Activated CD4-positive, alpha-beta memory T cell treated with anti-CD3 and anti-CD28 coated beads, Interleukin-2, amount 10 ng/mL, durations not matched to agents 7 days and 5 days (primary cell): ENCODE measurements at regions not wholly inside any gene's neighbourhood (a gene's known extent, or its start where the extent isn't known, plus 50 kb on each side); places are given as distances from the start of the nearest gene placed in this dataset.

ENCODE experiments used
- CTCF ChIA-PET: fragments of 350-600 bp; sonication (Branson Sonifier 250); formaldehyde crosslinking; loops from one replicate; lab custom pipeline; 2021; ENCODE audit warnings: antibody characterized with exemption, inconsistent platforms; lab: Charles Lee
- POLR2A ChIA-PET: fragments of 350-600 bp; sonication (Branson Sonifier 250); formaldehyde crosslinking; loops from one replicate; lab custom pipeline; 2021; ENCODE audit warnings: antibody characterized with exemption; lab: Charles Lee
- DNase-seq: peaks from one replicate; pipeline ENCODE4 v3.0.0-alpha.2; 2020
- H3K27ac Mint-ChIP-seq: one replicate; pipeline ENCODE4 v1.8.0; 2021; ENCODE audit warnings: mild to moderate bottlenecking, mixed read lengths
- H3K27me3 Mint-ChIP-seq: one replicate; pipeline ENCODE4 v1.8.0; 2021; ENCODE audit warnings: mixed read lengths
- H3K36me3 Mint-ChIP-seq: one replicate; pipeline ENCODE4 v1.8.0; 2021; ENCODE audit warnings: low read depth, mixed read lengths
- H3K4me1 Mint-ChIP-seq: one replicate; pipeline ENCODE4 v1.8.0; 2021; ENCODE audit warnings: mixed read lengths
- H3K4me3 Mint-ChIP-seq: one replicate; pipeline ENCODE4 v1.8.0; 2021; ENCODE audit warnings: mild to moderate bottlenecking, mixed read lengths
- H3K9me3 Mint-ChIP-seq: one replicate; pipeline ENCODE4 v1.8.0; 2021; ENCODE audit warnings: mixed read lengths

DNA sequence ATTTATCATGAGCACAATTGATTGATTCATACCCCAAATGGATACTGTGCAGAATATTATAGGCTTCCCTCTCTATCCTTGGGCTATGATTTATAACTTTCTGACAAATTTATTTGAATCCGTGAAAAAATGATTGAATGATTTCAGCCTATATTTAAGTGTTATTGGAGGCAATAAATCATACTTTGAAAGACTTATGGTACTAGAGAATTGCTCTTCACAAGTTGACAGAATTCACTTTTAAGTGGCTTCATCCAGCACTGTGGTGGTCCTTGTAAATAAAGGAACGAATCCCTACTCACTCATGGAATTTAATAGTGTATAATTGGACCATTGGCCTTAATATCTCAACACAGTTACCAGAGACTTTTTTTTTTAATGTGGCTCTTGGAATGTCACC lies 174.8 kb upstream of the TLL1 start:
- Mint-ChIP-seq H3K4me3 (no peak overlapping the region), H3K9me3 (no peaks in the 10 kb centered on the region), H3K36me3 (no peaks in the 10 kb centered on the region), H3K27ac (no peak overlapping the region), H3K27me3 (no peaks in the 10 kb centered on the region), H3K4me1 (no peaks in the 10 kb centered on the region)
- POLR2A ChIA-PET: no interaction called here
- DNase-seq: no peak
- CTCF ChIA-PET: no interaction called here

DNA sequence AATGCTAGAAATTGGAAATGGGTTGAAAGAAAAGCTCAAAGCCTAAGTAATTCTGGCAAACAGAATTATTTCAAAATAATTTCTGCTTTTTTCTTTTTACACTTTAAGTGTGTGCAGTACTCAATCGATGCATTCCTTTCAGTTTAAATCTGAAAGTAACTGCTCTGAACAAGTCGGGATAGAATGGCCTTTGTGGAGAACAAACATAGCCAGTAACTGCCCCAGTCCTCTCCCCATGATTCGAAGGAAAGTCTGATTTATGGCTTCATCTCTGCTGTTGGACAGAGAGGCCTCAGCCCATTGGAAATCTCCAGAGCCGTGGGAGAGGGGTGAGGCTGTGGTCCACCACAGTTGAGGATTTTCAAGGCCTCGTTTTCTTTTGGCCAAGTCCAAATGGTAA lies 174.0 kb upstream of the TLL1 start:
- H3K9me3 Mint-ChIP-seq: no peaks in the 10 kb centered on the region
- POLR2A ChIA-PET: no interaction called here
- H3K27me3 Mint-ChIP-seq: no peaks in the 10 kb centered on the region
- no peak overlapping the region for H3K4me3 Mint-ChIP-seq
- H3K36me3 Mint-ChIP-seq: no peaks in the 10 kb centered on the region
- no peak for DNase-seq
- H3K4me1 Mint-ChIP-seq: no peaks in the 10 kb centered on the region
- H3K27ac Mint-ChIP-seq: no peak overlapping the region
- CTCF ChIA-PET: no interaction called here

DNA sequence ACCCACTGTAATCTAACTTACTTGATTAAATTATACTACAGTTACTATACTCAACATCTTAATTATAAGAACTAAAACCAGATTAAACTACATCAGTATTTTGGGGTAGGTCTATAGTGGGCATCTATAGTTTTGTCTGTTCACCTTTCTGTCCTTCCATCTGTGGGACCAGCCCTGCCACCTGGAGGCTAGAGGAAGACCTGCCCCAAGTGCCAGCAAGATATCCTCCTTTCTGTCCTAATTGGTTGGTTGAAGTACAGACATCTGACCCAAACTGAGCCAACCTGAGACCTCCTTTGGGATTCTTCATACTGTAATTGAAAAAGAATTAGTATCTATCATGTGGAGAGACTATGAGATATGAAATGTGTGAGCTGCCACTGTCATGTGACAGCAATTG lies 172.2 kb upstream of the TLL1 start:
- CTCF ChIA-PET: no interaction called here
- H3K36me3 Mint-ChIP-seq: no peaks in the 10 kb centered on the region
- no peaks in the 10 kb centered on the region for H3K9me3 Mint-ChIP-seq
- no peak overlapping the region for H3K4me3 Mint-ChIP-seq
- POLR2A ChIA-PET: no interaction called here
- DNase-seq: no peak
- no peaks in the 10 kb centered on the region for H3K4me1 Mint-ChIP-seq
- H3K27ac Mint-ChIP-seq: no peak overlapping the region
- no peaks in the 10 kb centered on the region for H3K27me3 Mint-ChIP-seq

DNA sequence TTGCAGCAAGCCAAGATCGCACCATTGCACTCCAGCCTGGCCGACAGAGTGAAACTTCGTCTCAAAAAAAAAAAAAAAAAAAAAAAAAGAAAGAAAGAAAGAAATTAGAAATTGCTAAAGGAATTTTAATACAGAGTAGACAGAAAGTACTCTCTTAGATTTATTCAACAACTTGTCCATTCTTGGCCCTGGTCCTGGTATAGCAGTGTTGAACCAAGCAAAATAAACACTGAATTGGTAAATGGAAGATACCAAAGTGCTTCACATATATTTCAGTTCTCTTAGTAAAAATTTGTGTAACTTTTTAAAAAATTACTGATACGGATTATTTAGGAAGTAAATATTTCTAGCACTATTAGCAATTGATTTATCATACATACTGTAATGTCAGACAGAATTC lies 165.9 kb upstream of the TLL1 start:
- Mint-ChIP-seq H3K4me1 (no peaks in the 10 kb centered on the region), H3K27ac (no peak overlapping the region), H3K27me3 (no peaks in the 10 kb centered on the region), H3K4me3 (no peak overlapping the region), H3K36me3 (no peaks in the 10 kb centered on the region), H3K9me3 (no peaks in the 10 kb centered on the region)
- POLR2A ChIA-PET: no interaction called here
- DNase-seq: no peak
- CTCF ChIA-PET: interaction anchor here (0.6 kb wide), 1 partner anchor 10 kb away, joined by 3 read pairs; no protein-coding TSS in a partner anchor

DNA sequence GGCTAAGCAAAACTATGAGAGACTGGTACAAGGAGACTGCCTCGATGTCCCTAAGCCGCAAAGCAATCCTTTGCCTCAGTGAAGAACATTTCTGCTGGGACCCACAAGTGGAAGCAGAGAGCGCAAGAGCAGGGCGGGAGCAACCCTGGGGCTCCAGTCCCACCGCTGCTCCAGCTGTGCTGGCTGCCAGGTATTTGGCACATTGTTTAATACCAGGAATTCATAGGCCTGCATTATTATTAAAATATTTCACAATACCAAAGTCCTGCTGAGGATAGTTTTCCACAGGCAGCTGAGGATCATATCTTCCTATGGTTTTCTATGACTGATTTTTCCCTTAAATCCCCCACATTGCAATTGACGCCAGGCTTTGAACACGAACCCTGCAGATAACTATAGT lies 163.5 kb upstream of the TLL1 start:
- H3K9me3 Mint-ChIP-seq: no peaks in the 10 kb centered on the region
- H3K4me3 Mint-ChIP-seq: no peak overlapping the region
- ChIA-PET POLR2A (no interaction called here), CTCF (no interaction called here)
- no peaks in the 10 kb centered on the region for H3K27me3 Mint-ChIP-seq
- H3K27ac Mint-ChIP-seq: no peak overlapping the region
- H3K36me3 Mint-ChIP-seq: no peaks in the 10 kb centered on the region
- no peak for DNase-seq
- no peaks in the 10 kb centered on the region for H3K4me1 Mint-ChIP-seq

DNA sequence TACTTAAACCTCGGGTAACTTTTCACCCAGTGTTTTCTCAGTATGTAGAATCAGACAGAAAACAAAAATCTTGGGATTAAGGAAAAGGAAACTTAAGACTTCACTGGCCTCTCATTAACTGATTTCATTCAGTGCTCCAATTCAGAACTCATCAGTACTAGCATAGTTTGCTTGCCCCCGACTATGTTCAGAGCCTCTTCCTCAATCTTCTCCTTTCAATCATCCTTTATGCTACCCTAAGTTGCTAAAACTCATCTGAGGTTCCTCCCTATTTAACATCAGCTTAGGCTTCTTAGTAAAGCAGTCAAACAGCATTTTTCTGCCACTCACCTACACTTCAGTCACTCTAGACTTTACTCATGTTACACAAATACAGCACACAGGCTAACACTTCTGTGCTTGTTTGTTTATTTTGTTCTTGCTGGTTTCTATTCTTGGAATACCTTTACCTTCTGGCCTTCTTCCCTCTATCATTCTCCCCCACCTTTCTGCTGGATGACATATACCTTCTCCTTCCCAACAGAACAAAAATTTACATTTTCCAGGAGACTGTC lies 163.0 kb upstream of the TLL1 start:
- CTCF ChIA-PET: no interaction called here
- POLR2A ChIA-PET: no interaction called here
- Mint-ChIP-seq H3K27ac (no peak overlapping the region), H3K36me3 (no peaks in the 10 kb centered on the region), H3K27me3 (no peaks in the 10 kb centered on the region), H3K4me1 (no peaks in the 10 kb centered on the region), H3K9me3 (no peaks in the 10 kb centered on the region), H3K4me3 (no peak overlapping the region)
- DNase-seq: no peak

DNA sequence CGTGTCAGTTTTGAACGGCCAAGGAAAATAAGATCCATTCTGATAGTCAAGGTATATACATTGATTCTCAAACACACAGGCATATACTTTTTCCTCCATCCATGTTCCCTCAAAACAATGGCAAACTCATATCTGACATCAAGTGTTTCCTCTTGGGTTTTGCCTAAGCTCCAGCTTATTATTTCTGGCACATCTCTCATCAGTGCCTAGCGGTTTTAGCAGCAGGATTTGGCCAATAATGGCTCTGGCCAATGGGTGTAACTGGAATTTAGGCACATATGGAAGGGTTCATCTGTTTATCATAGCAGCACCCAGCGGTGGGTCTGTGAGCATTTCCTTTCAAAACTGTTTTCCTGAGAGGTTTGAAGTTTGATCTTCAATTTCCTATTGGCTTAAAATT lies 161.6 kb upstream of the TLL1 start:
- no peak for DNase-seq
- no peak overlapping the region for H3K4me3 Mint-ChIP-seq
- H3K36me3 Mint-ChIP-seq: no peaks in the 10 kb centered on the region
- no peaks in the 10 kb centered on the region for H3K27me3 Mint-ChIP-seq
- H3K4me1 Mint-ChIP-seq: no peaks in the 10 kb centered on the region
- H3K9me3 Mint-ChIP-seq: no peaks in the 10 kb centered on the region
- POLR2A ChIA-PET: no interaction called here
- no peak overlapping the region for H3K27ac Mint-ChIP-seq
- CTCF ChIA-PET: no interaction called here

DNA sequence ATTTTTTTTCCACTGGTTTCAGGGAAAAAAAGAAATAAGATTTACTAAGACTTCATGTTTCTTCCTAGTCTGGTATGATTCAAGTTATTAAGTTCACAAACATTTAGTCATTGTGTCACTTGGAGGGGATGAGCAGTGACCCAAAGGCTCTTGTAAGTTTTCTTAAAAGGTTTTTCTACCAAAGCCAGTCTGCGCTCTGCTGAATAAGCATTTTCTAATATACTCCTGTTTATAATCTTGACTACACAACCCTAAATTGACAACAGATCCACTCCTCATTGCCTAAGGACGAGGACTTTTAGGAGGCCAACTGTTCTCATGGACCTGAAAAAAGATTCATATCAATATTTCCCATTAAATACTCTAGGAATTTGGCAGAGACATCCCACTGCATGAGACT lies 161.1 kb upstream of the TLL1 start:
- DNase-seq: no peak
- Mint-ChIP-seq H3K27ac (no peak overlapping the region), H3K9me3 (no peaks in the 10 kb centered on the region), H3K4me1 (no peaks in the 10 kb centered on the region), H3K27me3 (no peaks in the 10 kb centered on the region), H3K36me3 (no peaks in the 10 kb centered on the region), H3K4me3 (no peak overlapping the region)
- ChIA-PET POLR2A (no interaction called here), CTCF (no interaction called here)

DNA sequence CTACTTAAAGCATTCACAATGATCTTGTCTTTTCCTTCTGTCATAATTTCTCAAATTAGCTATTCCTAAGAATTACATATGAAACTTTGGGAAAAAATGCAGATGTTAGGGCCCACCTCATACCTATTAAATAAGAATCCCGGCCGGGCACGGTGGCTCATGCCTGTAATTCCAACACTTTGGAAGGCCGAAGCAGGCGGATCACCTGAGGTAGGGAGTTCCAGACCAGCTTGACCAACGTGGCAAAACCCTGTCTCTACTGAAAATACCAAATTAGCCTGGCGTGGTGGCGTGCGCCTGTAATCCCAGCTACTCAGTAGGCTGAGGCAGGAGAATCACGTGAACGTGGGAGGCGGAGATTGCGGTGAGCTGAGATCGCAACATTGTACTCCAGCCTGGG lies 158.4 kb upstream of the TLL1 start:
- ChIA-PET POLR2A (no interaction called here), CTCF (no interaction called here)
- Mint-ChIP-seq H3K9me3 (no peaks in the 10 kb centered on the region), H3K4me1 (no peaks in the 10 kb centered on the region), H3K27ac (no peak overlapping the region), H3K27me3 (no peaks in the 10 kb centered on the region), H3K4me3 (no peak overlapping the region), H3K36me3 (no peaks in the 10 kb centered on the region)
- DNase-seq: no peak

DNA sequence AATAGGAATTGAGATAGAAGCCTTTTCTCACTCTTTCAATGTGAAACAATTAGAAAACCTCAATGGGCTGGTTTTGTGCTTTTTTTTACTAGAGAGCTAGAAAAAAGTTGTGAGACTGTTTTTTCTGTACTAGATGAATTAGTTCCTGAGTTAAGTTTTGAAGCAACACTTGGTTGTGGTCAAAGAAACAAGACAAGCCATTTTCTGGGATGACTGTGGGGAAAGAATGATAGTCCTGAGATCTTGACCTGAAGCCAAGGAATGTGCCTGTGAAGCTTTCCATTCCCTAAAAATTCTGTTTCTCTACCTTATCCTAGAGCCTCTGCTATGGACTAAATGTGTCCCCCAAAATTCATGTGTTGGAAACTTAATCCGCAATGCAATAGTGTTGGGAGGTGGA lies 157.8 kb upstream of the TLL1 start:
- no peak overlapping the region for H3K27ac Mint-ChIP-seq
- POLR2A ChIA-PET: no interaction called here
- H3K4me3 Mint-ChIP-seq: no peak overlapping the region
- no peaks in the 10 kb centered on the region for H3K4me1 Mint-ChIP-seq
- CTCF ChIA-PET: no interaction called here
- H3K27me3 Mint-ChIP-seq: no peaks in the 10 kb centered on the region
- no peaks in the 10 kb centered on the region for H3K36me3 Mint-ChIP-seq
- DNase-seq: no peak
- no peaks in the 10 kb centered on the region for H3K9me3 Mint-ChIP-seq

DNA sequence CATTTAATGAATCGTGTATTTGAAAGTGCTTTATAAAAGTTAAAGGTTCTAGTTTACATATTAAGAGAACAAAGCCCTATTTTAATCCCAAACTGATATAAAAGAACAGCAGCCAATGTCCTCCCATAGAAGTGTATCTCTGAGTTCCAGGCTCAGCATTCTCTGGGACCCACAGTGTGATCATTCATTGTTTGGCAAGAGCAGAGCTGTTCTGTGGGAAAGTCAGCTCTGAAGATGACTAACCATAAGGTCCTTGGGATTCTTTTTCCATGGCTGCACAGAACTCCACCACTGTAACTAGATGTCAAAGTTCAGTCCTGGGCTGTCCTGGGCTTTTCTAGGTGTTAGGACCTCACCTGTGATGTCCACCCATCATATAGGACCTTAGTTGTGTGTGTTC lies 157.0 kb upstream of the TLL1 start:
- DNase-seq: no peak
- Mint-ChIP-seq H3K27ac (no peak overlapping the region), H3K36me3 (no peaks in the 10 kb centered on the region), H3K27me3 (no peaks in the 10 kb centered on the region), H3K4me1 (no peaks in the 10 kb centered on the region), H3K4me3 (no peak overlapping the region), H3K9me3 (no peaks in the 10 kb centered on the region)
- CTCF ChIA-PET: no interaction called here
- POLR2A ChIA-PET: no interaction called here

DNA sequence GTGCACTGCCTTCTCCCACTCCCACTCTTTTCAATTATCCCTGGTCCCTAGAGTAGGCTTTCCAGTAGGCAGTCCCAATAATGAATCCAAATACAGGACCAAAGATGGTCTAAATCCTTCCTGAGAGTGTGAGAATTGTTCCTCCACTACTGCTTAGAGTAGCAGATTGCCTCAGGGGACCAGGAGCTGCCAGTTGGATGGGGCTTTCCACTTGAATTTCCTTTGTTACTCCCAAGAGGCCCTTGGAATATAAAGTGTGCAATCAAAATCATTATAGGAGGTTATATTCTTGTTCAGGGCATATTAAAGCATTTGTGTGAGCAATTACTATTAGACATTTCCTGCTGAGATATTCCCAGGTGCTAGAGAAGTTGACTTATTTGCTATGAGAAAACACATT lies 156.6 kb upstream of the TLL1 start:
- ChIA-PET CTCF (interaction anchor here (0.7 to 1.0 kb wide), 2 partner anchors 9 to 585 kb away, joined by 3 read pairs; no protein-coding TSS in a partner anchor), POLR2A (no interaction called here)
- Mint-ChIP-seq H3K36me3 (no peaks in the 10 kb centered on the region), H3K9me3 (no peaks in the 10 kb centered on the region), H3K27ac (no peak overlapping the region), H3K4me3 (no peak overlapping the region), H3K4me1 (no peaks in the 10 kb centered on the region), H3K27me3 (no peaks in the 10 kb centered on the region)
- no peak for DNase-seq

DNA sequence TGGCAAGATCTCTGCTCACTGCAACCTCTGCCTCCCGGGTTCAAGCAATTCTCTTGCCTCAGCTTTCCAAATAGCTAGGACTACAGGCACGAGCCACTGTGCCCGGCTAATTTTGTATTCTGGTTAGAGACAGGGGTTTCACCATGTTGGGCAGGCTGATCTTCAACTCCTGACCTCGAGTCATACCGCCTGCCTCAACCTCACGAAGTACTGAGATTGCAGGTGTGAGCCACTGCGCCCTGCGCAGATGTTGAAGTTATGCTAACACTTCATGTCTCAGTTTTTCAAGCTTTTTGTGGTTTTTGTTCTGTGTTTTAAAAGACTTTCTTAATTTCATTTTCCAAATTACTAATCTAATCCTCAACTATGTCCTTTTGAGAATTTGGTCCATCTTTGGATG lies 154.4 kb upstream of the TLL1 start:
- DNase-seq: no peak
- Mint-ChIP-seq H3K4me3 (no peak overlapping the region), H3K4me1 (no peaks in the 10 kb centered on the region), H3K27ac (no peak overlapping the region), H3K27me3 (no peaks in the 10 kb centered on the region), H3K36me3 (no peaks in the 10 kb centered on the region), H3K9me3 (no peaks in the 10 kb centered on the region)
- CTCF ChIA-PET: no interaction called here
- POLR2A ChIA-PET: no interaction called here

DNA sequence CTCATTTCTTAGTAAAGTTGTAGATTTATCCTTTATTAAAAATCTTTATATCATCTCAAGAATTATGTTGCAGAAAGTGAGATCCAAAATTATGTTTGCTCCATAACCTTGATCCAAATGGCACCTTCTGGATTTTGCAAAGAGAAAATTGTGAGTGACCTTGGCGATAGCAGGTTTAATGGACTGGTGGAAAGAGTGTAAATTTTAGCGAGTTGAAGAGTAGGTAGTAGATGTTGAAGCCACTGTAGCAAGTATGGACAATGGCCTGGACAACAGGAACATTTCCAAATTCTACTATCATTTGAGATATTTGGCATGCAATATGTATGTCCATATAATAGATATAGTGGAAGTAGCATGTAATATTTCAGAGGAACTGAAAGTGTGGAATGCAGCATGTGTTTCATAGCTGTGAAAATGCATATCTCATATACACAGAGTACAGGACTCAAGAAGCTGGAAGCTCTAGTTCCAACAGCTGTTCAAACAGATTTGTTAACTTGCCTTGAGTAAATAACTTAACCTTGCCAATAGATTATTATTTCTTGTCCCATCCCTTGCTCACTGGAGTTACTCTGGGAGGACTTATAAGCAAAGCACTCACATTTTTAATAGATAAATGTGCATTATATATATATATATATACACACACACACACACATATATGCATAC lies 152.5 kb upstream of the TLL1 start:
- DNase-seq: no peak
- H3K4me3 Mint-ChIP-seq: no peak overlapping the region
- H3K27ac Mint-ChIP-seq: no peak overlapping the region
- ChIA-PET CTCF (no interaction called here), POLR2A (no interaction called here)
- no peaks in the 10 kb centered on the region for H3K9me3 Mint-ChIP-seq
- H3K36me3 Mint-ChIP-seq: no peaks in the 10 kb centered on the region
- H3K4me1 Mint-ChIP-seq: no peaks in the 10 kb centered on the region
- H3K27me3 Mint-ChIP-seq: no peaks in the 10 kb centered on the region
